ENCODE measurements at regions not wholly inside any gene's neighbourhood (a gene's known extent, or its start where the extent isn't known, plus 50 kb on each side); places are given as distances from the start of the nearest gene placed in this dataset.

DNA sequence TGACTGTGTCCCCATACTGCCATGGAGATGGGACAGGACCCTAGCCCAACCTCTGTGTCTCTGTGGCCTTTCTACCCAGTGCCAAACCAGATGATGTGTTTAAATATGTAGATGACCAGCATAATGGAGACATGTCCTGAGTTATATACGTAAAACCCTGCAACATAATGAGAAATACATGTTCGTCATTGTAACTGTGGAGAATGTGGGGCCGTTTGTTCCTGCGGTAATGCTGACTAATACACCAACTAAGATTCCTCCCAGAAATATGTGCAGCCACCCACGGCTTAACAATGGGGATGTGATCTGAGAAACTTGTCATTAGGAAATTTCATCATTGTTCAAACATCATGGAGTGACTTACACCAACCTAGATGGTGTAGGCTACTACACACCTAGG, 71.7 kb upstream of the SIM2 start:
- DNase-seq (ENCODE audit: extremely low read depth in 1 of 2, low read depth in 1 of 2), result no peak

DNA sequence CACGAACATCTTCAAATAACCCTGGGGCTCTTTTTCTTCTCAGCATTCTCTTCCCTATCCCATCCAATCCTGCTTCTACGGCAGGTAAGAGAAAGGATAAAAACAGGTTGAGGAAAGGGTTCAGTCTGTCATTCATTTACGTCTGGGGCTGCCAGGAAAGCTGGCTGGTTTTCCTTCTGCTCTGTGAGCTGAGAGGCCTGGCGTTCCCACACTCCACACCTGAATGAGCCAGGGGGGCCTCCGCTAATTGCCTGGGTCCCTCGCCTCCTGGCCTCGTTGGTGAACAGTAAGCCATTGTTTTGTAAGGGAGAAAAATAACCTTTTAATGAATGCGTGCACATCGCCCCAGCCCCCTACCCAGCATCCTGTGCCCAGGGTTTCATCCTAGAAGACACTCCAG, 70.8 kb upstream of the SIM2 start:
- DNase-seq (ENCODE audit: extremely low read depth in 1 of 2, low read depth in 1 of 2), result no peak

DNA sequence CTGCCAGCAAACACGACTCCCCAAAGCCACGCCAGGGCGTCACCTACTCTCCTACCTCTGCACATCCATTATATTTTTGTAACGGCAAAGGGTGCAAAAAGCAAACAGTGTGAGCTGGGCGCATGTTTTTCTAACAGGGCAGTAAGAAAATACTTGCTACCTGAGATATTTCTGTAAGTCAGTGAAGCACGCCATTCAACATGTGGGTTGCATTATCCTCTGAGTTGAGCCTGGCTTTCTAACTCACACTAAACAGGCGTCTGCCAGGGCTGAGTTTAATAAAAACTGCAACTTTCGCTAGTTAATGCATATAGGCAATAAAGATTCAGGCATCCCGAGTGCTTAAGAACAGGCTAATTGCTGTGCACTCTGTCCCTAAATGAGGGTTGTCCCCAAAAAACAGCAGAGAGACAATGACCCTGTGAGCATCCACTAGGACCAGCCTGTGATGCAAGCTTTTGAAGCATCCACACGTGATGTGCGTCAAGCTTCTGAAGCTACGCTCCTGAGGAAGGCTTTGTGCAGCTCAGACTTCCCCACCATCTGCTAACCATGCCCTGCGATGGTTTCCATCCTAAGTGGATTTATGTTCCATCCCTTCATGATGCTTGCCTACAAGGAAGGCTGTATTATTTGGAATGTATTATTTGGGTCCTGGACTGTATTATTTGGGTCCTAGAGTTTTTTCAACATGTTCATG, 70.0 kb upstream of the SIM2 start:
- no peak for DNase-seq (ENCODE audit: extremely low read depth in 1 of 2, low read depth in 1 of 2)

DNA sequence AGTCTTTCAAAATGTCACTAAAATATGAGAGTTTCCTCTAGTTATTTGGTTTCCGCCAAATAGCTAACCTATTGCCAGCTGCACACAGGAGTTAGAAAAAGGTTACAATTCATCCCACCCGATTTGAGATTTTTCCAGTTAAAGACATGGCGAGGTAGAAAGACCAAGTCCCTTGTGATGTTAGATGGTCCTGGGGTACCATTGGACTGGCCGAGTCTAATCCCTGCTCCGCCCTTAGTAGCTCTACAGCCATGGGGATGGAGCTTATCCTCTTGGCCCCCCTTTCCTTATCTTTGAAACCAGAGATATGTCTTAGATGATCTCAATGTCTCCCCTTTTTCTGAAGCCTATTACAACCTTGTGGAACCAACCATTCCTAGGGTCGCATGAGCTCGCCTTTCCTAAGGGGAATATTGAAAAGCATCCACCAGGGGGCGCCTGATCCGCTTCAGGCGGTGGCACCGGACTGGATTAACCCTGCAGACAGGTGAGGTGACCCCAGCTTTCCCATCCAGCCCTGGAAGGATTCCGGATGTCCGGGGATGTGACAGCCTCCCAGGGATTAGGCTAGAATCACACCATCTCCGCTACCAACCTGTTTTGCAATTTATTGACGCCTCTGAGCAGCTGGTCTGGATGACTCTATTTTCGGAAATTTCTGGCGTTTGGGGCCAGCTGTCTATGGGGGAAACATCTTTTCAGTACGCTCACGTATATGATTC, 68.3 kb upstream of the SIM2 start:
- DNase-seq (ENCODE audit: extremely low read depth in 1 of 2, low read depth in 1 of 2), result peak; percentile 17 to 48

DNA sequence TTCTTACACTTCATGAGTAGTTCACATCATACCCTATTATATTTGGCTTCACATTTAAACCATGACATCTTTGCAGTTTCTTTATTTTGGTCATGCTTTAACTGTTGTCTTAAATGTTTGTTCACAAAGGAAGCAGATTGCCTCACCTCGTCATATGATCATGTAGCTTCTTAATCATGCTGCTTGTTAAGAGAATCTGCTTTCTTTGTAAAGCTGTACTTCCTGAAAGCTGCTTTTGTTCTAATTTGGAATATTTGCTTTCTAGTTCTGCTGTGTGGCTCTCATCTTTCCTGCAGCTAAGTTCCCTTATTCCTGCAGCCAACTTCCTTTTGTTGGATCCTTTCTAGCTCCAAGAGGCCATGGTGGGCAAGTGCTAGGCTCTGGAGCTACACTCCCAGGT, 62.9 kb upstream of the SIM2 start:
- DNase-seq (ENCODE audit: extremely low read depth in 1 of 2, low read depth in 1 of 2), result no peak

DNA sequence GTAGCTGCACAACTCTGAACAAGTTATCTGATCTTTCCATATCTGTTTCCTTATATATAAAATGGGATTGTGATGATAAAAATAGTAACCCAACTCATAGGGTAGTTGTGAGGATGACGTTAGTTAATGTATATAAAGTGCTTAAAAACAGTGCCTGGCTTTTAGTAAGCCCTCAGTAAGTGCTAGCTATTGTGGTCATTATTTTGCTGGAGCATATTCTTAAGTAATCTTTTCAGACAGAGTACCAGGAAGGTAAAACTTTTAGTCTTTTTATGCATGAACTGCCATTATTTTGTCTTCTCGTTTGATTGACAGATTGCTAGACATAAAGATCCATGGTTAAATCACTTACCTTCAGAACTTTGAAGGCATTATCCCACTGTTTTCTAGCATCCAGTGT, 62.5 kb upstream of the SIM2 start:
- DNase-seq (ENCODE audit: extremely low read depth in 1 of 2, low read depth in 1 of 2), result no peak

DNA sequence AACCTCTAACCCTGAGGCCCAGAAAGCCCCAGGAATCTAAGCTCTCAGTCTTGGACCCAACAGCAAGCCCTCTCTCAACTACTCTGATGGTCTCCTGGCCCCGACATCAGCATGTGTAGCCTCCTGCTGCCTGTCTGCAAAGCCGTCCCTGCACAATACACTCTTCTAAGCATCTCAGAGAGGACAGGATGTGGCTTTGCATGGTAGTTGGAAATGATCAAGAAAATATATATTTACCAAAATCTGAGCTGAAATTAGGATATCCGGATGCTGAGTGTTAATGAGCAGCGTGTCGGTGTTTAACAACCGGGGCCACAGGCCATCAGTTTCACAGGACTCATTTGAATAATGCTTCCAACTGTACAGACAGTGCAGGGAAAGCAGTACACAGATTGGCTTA, 59.1 kb upstream of the SIM2 start:
- DNase-seq (ENCODE audit: extremely low read depth in 1 of 2, low read depth in 1 of 2), result no peak

DNA sequence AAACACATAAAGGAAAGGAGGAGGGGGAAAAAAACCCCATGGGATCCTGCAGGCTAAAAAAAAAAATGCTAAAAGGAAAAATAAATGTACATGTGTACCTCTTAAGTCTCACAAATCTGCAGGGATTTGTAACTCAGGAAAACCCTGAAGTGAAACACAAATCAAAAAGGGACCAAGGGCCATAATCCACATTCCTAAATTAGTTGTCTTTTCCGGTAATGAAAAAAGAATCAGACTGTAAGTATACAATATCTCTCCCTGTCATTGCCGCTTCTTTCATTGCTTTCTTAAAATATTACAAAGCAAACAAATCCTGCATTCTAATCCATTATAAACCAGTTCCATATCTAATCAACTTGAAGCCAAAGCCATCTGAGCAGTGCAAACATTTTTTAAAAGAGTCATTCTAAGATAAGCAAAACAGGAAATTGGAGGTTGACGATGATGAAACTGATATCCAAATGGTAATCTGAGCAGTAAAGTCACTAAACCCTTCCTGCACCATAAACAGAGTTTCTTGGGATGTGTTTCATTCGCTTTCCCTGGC, 58.7 kb upstream of the SIM2 start:
- no peak for DNase-seq (ENCODE audit: extremely low read depth in 1 of 2, low read depth in 1 of 2)

DNA sequence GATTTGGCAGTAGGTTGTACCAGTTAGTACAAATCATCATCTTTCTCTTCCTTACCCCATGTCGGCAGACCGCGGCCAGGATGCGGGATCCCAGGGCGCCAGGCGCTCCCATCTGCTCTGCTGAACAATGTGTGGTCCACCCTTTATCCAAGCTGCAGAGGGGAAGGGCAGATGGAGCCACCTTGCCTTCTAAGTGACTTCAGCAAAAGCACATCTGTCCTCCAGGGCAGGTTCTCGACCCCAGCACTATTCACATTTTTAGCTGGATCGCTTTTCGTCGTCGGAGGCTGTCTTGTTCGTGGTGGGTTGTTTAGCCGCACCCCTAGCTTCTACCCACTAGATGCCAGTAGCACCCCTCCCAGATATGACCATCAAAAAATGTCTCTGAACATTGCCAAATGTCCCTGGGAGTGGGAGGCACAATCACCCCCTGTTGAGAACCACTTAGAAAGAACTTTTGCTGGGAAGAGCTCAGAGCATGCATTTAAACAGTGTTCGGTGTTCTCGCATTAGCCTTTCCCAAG, 58.1 kb upstream of the SIM2 start:
- no peak for DNase-seq (ENCODE audit: extremely low read depth in 1 of 2, low read depth in 1 of 2)

DNA sequence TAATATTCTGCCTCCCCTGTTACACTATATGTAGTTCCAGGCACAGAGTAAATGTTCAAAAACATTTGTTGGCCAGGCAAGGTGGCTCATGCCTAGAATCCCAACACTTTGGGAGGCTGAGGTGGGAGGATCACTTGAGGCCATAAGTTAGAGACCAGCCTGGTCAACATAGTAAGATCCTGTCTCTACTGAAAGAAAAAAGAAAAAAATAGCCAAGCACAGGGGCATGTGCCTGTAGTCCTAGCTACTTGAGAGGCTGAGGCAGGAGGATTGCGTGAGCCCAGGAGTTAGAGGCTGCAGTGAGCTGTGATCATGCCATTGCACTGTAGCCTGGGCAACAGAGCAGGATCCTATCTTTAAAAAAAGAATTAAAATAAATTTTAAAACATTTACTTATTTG, 57.6 kb upstream of the SIM2 start:
- DNase-seq (ENCODE audit: extremely low read depth in 1 of 2, low read depth in 1 of 2), result no peak

DNA sequence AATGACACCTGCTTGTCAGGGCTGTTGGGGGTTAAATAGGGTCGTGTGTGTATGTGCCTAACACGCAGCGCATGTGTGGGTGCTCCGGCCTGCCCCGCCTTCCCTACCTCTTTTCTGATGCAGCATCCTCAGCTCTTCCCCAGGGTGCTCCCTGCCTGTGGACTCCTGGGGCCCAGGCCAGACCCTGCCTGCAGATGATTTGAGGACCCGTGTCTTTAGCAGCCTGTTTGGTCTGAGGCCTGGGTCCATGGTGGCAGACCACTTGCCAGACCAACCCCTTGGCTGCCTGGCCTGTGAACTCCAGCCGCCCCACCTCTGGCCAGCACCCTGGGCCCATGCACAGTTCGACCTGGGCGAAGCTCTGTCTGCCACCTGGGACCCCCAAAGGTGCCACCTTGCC, 57.0 kb upstream of the SIM2 start:
- DNase-seq (ENCODE audit: extremely low read depth in 1 of 2, low read depth in 1 of 2), result no peak

DNA sequence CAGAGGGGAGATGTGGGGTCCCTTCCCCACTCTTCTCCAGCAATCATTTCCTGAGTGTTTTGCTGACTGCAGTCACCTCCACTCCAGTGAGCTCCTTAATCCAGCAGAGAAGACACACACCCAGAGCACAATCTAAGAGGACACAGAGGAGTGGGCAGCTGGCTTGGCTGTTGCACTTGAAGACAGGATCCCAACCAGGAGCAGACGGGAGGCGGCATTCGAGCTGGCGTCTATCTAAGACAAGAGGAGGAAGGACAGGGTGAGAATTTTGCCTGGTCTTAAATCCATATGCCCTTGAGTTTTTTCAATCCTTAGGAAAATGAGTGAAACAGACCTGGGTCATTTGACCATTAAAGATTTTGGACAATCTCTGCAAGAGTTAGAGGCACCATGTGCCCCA, 56.1 kb upstream of the SIM2 start:
- no peak for DNase-seq (ENCODE audit: extremely low read depth in 1 of 2, low read depth in 1 of 2)

DNA sequence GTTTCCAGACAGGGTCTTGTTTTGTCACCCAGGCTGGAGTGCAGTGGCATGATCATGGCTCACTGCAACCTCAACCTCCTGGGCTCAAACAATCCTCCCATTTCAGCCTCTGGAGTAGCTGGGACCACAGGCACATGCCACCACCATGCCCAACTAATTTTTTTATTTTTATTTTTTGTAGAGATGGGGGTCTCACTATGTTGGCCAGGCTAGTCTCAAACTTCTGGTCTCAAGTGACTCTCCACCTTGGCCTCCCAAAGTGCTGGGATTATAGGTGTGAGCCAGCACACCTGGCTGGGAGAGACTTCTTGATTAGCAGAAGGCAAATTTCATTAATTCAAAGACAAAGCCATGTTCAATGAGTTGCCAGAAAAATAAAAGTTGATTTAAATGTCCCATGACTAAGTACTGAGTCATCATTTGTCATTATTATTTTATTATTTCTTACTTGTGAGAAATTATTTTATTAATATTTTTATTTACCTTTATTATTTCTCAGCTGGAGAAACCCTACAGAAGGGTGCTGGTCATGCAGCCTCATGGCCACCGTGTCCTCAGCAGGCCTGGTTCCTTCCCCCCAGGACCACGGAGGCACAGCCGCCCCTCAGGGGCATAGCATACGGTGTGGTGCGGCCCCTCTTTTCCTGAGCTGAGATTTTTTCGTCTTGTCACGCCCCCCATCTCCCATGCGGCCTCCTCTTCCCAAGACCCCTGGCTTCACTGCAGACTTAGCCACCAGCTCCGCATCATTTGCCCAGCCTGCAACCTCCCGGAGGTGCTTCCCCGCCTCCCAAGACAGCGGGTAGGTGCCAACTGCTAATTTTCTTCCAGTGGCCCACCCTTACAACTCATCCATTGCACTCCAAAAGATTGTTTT, 55.3 kb upstream of the SIM2 start:
- no peak for DNase-seq (ENCODE audit: extremely low read depth in 1 of 2, low read depth in 1 of 2)

DNA sequence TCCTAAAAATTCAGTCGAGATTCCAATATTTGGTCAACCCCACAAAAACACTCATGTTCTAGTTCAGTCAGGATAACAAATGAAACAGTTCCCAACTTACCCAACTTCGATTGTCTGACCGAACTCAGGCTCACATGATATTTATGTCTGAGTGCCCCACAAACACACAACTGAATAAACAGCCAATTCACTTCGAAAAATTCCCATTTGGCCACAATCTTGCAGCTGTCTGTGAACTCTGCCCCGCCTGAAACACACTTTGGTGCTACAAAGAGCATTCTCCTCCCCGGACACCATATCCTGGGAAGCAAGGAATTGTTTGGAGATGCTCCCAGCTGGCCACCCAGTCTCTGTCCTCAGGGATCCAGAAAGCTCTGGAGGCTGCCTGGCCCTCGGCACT, 52.9 kb upstream of the SIM2 start:
- DNase-seq (ENCODE audit: extremely low read depth in 1 of 2, low read depth in 1 of 2), result no peak

DNA sequence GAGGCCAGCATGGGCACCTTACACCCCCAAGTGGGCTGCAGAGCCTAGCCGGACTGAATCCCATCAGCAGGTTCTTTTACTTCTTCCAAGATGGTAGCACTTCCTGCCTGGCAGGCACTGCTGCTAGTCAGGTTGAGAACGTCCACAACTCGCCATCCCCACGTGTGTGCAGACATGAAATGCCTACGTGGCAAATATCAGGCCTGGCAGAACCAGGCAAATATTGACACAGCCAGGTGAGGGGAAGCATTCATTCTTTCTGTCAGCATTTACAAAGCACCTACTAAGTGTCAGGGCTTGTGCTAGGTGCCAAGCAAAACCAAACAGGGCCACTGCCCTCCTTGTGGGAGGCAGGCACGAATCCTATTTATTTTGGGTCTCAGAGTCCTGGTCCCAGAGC, 52.3 kb upstream of the SIM2 start:
- no peak for DNase-seq (ENCODE audit: extremely low read depth in 1 of 2, low read depth in 1 of 2)

DNA sequence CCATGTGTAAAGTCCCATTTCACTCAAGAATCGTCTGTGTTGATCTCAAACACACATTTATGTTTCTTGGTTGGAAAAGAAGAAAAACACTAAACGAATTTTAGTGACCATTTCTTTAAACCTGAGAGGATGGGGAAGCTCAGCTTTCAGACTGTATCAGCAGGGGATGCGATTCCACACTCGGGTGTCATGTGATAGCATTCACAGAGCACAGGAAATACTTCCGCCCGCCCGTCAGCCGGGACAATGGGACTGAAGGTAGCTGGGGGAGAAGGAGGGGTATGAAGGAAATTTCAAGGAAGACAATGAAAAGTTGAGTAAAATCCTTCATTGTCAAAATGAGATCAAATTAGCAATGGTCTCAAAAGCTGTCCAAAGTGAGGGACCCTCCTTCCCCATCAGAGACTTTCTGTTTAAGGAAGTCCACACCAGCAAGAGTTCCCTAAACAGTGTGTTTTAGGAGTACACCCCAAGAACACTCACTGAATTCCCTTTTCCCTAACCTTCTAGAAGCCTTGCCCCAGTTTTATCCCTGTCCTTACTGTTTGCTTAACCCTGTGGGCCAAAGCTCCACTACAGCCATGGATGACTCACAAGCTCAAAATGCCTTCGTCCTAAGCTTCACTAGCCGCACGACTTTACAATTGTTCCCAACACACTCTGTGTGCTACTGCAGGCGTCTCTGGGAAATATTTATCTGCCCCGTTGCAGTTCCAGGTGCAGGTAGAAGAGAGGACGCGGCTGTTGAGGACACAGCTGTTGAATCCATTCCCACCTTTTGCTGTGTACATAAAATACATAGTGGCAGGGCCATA, 51.4 kb upstream of the SIM2 start:
- no peak for DNase-seq (ENCODE audit: extremely low read depth in 1 of 2, low read depth in 1 of 2)
